ENCODE measurements at regions not wholly inside any gene's neighbourhood (a gene's known extent, or its start where the extent isn't known, plus 50 kb on each side); places are given as distances from the start of the nearest gene placed in this dataset.

- TF ChIP-seq YY1 (IDR thresholded peaks at IDR 0.05; ENCODE audit: insufficient read depth, insufficient read length) (no peak), ZNF274 (IDR thresholded peaks at IDR 0.05; ENCODE audit: low read depth, low read length) (no peak)
These were observed 58.0 kb upstream of the IFNAR2 start for GRCh38 chr21:33171616-33172169.
